Activated CD8-positive, alpha-beta memory T cell treated with anti-CD3 and anti-CD28 coated beads, Interleukin-2, amount 50 U/mL, for 24 hours (primary cell): ENCODE measurements at regions not wholly inside any gene's neighbourhood (a gene's known extent, or its start where the extent isn't known, plus 50 kb on each side); places are given as distances from the start of the nearest gene placed in this dataset.

Experiments
- DNase-seq: peaks from one replicate; pipeline ENCODE4 v3.0.0-alpha.2; 2020; ENCODE audit errors: extremely low read depth

- no peak for DNase-seq
Observed at GRCh38 chr16:87171723-87172122, 145.5 kb downstream of the C16orf95 start.

DNA sequence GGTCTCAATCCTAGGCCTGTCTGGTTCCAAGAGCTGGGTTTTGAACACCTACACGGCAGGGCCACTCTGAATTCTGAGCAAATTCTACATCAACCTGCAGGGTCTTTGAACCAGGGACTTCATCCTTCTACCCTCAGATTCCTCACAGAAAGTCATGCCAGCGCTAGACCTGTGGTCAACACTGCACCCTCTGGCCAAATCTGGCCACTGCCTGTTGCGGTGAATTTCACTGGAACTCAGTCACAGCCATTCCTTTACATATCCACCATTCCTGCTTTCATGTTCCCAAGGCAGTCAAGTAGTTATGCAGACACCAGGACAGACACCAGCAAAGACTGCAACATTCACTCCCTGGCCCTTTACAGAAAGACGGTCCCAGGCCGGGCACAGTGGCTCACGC, 144.6 kb downstream of the C16orf95 start:
- DNase-seq, result no peak

DNA sequence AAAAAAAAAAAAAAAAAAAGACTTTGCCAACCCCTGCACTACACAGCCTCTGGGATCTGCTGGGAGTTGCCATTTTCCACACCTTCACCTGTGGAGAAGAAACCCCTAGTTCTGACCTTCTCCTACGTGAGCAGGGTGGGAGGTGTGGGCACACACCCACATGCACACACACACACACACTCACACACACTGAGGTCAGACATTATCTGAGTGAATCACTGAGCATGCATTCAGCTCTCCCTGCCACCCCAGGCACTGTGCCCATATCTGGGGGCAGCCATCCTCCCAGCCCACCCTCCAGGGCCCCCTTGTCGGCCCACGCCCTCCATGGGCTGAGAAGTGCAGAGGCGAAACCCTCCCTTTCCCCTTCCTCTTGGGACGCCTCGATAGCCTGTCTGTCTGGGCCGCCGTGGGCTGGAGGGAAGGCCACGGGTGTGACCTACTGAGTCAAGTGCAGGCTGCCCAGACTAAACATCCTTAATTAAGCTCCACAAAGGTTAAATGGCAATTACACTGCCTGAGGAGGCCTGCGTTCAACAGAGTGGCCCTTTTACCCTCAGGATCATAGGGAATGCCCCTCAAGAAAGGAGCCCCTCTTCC, 143.8 kb downstream of the C16orf95 start:
- no peak for DNase-seq

GRCh38 chr16:87174061-87174460, 143.1 kb downstream of the C16orf95 start:
- DNase-seq, result no peak

GRCh38 chr16:87176735-87177134, 140.5 kb downstream of the C16orf95 start:
- DNase-seq, result no peak

- no peak for DNase-seq
Observed at GRCh38 chr16:87177673-87178072, 139.5 kb downstream of the C16orf95 start.

DNA sequence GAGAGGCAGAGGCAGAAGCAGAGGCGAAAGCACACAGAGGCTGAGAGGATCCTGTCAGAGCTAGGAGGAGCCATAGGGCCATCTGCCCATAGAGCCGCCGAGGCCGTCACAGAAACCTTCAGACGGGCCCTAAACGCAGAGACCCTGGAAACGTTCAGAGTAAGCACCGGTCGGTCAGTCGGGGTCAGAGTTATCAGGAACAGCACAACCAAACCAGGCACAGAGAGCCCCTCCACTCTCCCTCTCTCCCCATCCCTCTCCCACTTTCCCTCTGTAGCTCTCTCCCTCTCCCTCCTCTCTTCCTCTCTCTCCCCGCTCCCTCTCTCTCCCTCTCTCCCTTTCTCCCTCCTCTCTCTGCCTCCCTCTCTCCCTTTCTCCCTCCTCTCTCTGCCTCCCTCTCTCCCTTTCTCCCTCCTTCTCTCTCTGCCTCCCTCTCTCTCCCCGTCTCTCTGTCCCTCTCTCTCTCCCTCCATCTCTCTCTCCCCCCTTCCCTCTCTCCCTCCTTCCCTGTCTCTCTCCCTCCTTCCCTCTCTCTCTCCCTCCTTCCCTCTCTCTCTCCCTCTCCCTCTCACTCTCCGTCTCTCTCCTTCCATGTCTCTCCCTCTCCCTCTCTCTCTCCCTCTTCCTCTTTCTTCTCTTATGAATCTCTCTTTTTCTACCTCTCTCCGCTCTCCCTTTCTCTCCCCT, 138.9 kb downstream of the C16orf95 start:
- no peak for DNase-seq

DNA sequence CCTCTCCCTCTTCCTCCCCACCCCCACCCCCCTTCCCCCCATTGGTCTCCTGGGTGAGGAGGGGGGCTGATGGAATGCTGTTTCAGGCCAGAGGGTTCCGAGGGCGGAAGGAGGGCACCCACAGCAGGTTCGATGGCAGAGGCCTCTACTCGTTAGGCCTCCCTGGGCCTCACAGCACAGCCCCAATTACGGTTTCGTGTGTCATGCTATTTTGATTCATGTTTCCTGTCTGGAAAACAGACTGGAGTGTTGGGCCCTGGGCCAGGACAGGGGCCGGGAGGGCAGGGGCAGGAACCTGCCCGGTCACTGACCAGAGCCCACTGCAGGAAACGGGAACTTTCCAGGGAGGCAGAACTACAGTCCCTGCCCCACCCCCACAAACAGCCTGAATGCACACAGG, 138.2 kb downstream of the C16orf95 start:
- no peak for DNase-seq

GRCh38 chr16:87180069-87180468, 137.1 kb downstream of the C16orf95 start:
- DNase-seq, result no peak

- no peak for DNase-seq
Observed at GRCh38 chr16:87182759-87183158, 134.4 kb downstream of the C16orf95 start.

- no peak for DNase-seq
Observed at GRCh38 chr16:87183647-87184046, 133.5 kb downstream of the C16orf95 start.

GRCh38 chr16:87185308-87185707, 131.9 kb downstream of the C16orf95 start:
- DNase-seq, result no peak

DNA sequence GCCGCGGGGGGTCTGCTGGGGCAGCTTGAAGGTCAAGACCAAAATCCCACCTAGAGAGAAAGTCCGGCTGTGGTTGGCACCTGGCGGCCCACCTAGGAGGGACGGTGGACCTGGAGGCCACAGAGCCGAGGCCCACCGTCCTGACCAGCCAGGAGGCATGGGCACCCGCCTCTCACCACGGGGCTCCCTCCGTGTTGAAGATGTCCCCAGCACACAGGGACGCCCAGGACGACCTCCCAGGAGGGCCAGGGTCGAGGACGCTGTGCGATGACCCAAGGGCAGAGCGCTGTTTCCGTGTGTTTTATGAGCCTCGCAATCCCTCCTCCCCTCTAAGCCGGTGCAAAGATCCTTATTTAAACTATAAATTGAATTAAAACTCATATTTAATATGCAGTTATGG, 131.2 kb downstream of the C16orf95 start:
- DNase-seq, result no peak

DNA sequence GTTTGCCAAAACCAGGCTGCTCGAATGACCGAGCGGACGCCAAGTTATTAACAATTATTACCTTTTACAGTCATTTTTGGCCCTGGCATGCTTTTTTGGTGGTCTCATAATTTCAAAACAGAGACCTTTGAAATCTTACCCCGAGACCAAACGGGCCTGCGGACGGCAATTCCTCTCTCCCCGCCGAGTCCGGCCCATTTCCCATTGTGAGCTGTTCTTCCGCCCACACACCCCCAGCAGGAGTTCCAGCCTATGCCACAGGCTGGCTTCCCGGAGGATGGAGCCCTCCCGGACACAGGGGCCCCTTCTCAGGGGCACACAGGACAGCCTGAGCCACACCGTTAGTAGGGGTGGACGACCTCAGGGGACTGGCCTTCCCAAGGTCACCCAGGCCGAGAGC, 130.7 kb downstream of the C16orf95 start:
- no peak for DNase-seq

DNA sequence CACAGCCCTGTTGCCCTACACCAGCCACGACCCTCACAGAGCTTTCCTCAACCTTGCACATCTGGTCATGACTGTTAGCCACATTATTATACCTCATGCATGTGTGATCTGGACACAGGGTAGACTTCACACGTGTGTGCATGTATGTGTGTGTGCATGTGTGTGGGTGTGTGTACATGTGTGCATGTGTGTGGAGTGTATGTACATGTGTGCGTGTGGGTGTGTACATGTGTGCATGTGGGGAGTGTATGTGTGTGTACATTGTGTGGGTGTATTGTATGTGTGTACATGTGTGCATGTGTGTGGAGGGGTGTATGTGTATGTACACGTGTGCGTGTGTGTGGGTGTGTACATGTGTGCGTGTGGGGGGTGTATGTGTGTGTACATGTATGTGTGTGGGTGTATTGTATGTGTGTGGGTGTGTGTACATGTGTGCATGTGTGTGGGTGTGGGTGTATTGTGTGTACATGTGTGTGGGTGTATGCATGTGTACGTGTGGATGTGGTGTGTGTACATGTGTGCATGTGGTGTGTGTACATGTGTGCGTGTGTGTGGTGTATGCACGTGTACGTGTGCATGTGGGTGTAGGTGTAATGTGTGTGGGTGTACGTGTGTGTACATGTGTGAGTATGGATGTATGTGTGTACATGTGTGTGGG, 130.2 kb downstream of the C16orf95 start:
- no peak for DNase-seq

- no peak for DNase-seq
Observed at GRCh38 chr16:87188104-87188503, 129.1 kb downstream of the C16orf95 start.

- DNase-seq, result no peak
Observed at GRCh38 chr16:87189426-87189825, 127.8 kb downstream of the C16orf95 start.

- DNase-seq, result no peak
Observed at GRCh38 chr16:87190288-87191230, 126.6 kb downstream of the C16orf95 start.

- DNase-seq, result no peak
Observed at GRCh38 chr16:87192452-87193073, 124.6 kb downstream of the C16orf95 start.

DNA sequence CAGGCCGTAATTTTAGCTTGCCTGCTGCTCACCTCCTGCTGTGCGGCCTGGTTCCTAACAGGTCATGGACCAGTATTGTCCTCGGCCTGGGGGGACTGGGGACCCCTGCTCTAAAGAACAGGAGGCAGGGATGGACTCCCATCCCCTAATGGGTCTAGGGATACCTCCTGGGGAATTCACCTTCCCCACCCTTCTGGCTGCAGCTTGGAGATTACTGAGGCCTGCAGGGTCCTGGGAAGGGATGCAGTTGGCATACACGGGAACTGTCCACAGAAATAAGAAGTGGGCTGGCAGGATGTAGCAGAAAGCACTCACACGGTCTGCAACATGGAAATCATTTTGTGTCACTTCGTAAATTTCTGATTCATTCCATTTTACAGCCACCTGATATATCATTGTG, 123.0 kb downstream of the C16orf95 start:
- no peak for DNase-seq

GRCh38 chr16:87195161-87195560, 122.0 kb downstream of the C16orf95 start:
- no peak for DNase-seq

DNA sequence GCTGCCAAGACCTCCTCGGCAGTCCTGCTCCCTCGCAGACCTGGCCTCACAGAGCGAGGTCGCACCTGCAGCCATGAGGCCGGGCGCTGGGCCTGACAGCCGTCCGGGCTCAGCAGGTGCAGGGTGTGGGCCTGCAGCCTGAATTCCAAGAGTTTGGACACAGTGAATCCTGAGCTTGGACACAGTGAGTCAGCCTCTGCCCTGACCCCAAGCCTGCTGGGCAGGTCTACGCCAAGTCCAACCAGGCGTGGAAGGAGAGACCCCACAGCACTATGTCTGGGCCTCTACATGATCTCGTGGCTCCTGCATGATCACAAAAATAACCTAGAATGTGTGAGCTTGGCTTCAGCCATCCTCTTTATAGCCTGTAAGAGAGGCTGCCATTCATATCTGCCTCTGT, 121.0 kb downstream of the C16orf95 start:
- no peak for DNase-seq
